ENCODE measurements at regions not wholly inside any gene's neighbourhood (a gene's known extent, or its start where the extent isn't known, plus 50 kb on each side); places are given as distances from the start of the nearest gene placed in this dataset.
A peak's percentile ranks its signal among the peaks of the same experiment; 100 is the strongest.

DNA sequence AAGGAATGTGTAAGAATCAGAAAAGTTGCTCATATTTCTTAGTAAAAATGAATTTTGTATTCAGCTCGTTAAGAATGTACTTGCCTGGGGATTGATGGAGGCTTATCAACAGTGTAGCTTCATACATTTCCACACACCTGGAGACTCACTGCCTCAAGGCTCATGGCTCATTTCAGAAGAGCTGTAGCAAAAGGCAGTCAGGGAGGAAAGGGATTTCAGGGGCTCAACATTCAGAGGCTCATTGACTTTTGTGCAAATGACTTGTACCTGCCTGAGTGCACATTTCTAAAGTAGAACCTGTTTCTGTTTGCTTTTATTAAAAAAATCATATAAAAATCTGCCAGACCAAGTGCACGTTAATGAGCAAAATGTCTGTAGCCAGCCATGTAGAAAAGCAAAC lies 304.4 kb downstream of the KCNS3 start:
- no peaks in the 10 kb centered on the region for H3K4me1 Mint-ChIP-seq
- no peak overlapping the region for H3K4me3 Mint-ChIP-seq
- no peaks in the 10 kb centered on the region for H3K36me3 Mint-ChIP-seq (ENCODE audit: low read depth)
- no peak overlapping the region for H3K27ac Mint-ChIP-seq (ENCODE audit: unreplicated experiment)
- no peaks in the 10 kb centered on the region for H3K9me3 Mint-ChIP-seq
- no peak for DNase-seq (ENCODE audit: low read depth, low spot score)
- H3K27me3 Mint-ChIP-seq (ENCODE audit: low read depth), result peaks cover 44% of the 10 kb centered on the region
- TF ChIP-seq, protein P1, sequence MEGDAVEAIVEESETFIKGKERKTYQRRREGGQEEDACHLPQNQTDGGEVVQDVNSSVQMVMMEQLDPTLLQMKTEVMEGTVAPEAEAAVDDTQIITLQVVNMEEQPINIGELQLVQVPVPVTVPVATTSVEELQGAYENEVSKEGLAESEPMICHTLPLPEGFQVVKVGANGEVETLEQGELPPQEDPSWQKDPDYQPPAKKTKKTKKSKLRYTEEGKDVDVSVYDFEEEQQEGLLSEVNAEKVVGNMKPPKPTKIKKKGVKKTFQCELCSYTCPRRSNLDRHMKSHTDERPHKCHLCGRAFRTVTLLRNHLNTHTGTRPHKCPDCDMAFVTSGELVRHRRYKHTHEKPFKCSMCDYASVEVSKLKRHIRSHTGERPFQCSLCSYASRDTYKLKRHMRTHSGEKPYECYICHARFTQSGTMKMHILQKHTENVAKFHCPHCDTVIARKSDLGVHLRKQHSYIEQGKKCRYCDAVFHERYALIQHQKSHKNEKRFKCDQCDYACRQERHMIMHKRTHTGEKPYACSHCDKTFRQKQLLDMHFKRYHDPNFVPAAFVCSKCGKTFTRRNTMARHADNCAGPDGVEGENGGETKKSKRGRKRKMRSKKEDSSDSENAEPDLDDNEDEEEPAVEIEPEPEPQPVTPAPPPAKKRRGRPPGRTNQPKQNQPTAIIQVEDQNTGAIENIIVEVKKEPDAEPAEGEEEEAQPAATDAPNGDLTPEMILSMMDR (conservative IDR thresholded peaks at IDR 0.05), result no peak

DNA sequence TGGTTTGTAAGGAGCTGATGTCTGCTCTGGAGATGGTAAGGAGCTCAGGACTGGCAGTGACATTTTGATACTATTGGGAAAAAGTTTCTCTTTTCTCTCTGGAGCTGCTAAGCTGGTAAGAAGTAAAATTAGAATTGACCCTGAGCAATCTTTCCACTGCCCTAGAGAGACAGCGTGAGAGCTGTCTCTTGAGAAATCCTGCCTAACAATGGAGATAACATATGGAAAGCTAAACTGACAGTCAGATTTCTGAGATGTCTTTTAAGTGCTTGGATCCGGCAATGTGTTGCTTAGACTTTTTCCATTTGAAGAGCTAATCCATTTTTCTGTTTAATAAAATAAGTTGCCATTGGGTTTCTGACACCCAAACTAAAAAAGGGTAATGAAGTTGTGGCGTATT lies 302.4 kb downstream of the KCNS3 start:
- DNase-seq (ENCODE audit: low read depth, low spot score), result no peak
- H3K4me1 Mint-ChIP-seq, result no peaks in the 10 kb centered on the region
- TF ChIP-seq, protein P1 (conservative IDR thresholded peaks at IDR 0.05), result no peak
- H3K27me3 Mint-ChIP-seq (ENCODE audit: low read depth), result peaks cover 32% of the 10 kb centered on the region
- H3K4me3 Mint-ChIP-seq, result no peak overlapping the region
- H3K9me3 Mint-ChIP-seq, result no peaks in the 10 kb centered on the region
- H3K36me3 Mint-ChIP-seq (ENCODE audit: low read depth), result no peaks in the 10 kb centered on the region
- H3K27ac Mint-ChIP-seq (ENCODE audit: unreplicated experiment), result no peak overlapping the region

DNA sequence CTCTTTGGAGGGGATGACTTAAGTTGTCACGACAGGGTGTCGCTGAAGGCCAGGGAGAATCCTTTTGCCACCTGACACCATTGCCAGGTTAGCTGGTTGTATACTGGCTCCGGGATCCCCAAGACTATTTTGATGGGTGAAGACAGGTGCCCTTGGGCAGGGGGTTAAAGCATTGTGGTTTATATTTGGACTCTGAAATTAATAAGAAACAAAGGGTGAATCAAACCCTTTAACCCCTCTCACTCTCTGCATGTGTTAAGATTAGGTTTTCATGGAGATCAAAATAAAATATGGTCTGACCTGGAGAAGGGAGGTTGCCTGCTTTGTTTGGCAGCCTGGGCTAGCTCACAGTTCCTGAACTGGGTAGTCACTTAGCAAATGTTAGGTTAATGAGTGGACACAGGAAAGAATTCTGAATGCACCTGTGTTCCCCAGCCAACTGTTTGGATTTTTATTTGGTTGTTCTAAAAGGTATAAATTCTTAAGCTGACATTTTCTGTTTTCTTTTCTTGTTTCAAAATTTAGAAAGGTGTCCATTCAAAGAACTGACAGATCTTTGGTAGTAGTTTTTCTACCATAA lies 301.7 kb downstream of the KCNS3 start:
- Mint-ChIP-seq H3K4me3 (no peak overlapping the region), H3K4me1 (no peaks in the 10 kb centered on the region), H3K27me3 (ENCODE audit: low read depth) (peaks cover 33% of the 10 kb centered on the region), H3K36me3 (ENCODE audit: low read depth) (no peaks in the 10 kb centered on the region), H3K27ac (ENCODE audit: unreplicated experiment) (no peak overlapping the region), H3K9me3 (no peaks in the 10 kb centered on the region)
- TF ChIP-seq, protein P1 (conservative IDR thresholded peaks at IDR 0.05), result no peak
- no peak for DNase-seq (ENCODE audit: low read depth, low spot score)

DNA sequence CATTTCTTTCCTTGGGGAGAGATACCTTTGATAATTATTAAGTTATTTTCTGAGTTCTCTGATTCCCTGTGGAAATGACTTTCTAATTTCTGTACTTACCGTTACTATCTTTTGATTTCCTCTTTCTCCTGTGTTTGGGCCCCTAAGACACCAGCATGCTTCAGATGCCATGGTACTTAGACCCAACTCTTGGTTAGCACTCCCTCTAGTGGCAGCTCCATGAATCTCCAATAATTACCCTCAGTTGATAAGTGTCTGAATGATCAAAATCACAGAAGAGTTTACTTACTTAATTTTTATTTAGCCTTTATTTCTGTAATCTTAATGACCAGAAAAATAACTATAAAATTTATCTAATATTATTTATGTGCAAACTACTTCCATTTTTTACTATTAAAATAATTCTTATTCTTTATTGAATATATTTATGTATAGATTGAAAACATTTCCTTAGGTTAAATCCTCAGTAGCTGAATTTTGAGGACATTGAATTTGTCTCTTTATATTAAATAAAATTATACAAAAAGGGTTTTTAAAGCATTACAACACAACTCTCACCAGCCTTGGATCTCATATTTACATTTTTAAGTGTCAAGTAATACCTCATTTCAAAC lies 300.4 kb downstream of the KCNS3 start:
- peak; percentile 42 for DNase-seq (ENCODE audit: low read depth, low spot score)
- Mint-ChIP-seq H3K27ac (ENCODE audit: unreplicated experiment) (no peak overlapping the region), H3K36me3 (ENCODE audit: low read depth) (no peaks in the 10 kb centered on the region), H3K4me1 (no peaks in the 10 kb centered on the region), H3K9me3 (no peaks in the 10 kb centered on the region), H3K27me3 (ENCODE audit: low read depth) (peaks cover 31% of the 10 kb centered on the region), H3K4me3 (no peak overlapping the region)
- TF ChIP-seq, protein P1 (conservative IDR thresholded peaks at IDR 0.05), result peak; percentile 88

DNA sequence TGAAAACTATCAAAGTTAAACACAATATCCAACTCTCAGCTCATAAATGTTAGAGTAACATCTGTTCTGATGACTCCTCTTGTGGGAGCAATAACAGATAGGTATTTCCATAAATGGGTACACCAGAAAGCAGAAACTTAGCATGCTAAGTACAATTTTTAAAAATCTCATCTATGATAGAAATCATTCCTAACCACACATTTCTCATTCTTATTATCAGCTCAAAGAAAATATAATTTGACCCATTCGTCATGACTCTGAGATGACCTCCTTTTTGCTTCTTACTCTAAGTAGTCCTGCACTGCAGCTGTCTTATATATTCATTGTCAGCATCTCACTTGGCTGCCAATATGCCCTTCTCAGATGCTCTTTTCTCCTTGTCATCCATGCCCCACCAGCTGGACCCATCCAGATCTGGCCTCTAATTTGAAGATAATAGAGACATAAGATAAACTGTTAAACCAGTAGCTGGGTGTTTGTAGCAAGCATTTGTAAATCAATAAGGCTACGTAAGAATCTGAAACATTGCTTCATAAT lies 298.3 kb downstream of the KCNS3 start:
- TF ChIP-seq, protein P1 (conservative IDR thresholded peaks at IDR 0.05), result no peak
- Mint-ChIP-seq H3K27me3 (ENCODE audit: low read depth) (peaks cover 31% of the 10 kb centered on the region), H3K4me3 (no peak overlapping the region), H3K9me3 (no peaks in the 10 kb centered on the region), H3K4me1 (no peaks in the 10 kb centered on the region), H3K27ac (ENCODE audit: unreplicated experiment) (no peak overlapping the region), H3K36me3 (ENCODE audit: low read depth) (no peaks in the 10 kb centered on the region)
- no peak for DNase-seq (ENCODE audit: low read depth, low spot score)

Data from neural crest cell (in vitro differentiated cells).